ENCODE measurements at regions not wholly inside any gene's neighbourhood (a gene's known extent, or its start where the extent isn't known, plus 50 kb on each side); places are given as distances from the start of the nearest gene placed in this dataset.

DNA sequence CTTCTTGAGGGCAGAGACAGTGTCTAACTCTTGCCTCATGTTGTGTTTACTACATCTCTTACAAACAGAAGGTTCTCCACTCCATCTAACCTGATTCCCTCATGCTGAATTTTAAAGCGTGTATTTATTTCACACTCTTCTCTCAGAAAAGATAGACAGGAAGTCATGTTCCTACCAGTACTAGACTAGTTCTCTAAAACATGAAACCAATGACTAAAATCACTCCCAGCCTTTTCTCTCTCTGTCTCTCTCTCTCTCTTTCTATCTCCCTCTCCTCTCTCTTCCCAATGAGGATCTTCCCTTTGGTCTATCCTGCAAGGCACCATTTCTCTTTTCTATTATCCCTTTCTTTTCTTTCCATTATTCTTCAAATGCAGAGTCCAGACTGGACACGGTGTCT is 391.9 kb upstream of the CADM1 start:
- no peak for DNase-seq (ENCODE audit: low spot score)
- Histone ChIP-seq H3K9me3 (ENCODE audit: control insufficient read depth in 4 of 4, low read length in 3 of 4) (no peaks in the 10 kb centered on the region), H3K4me1 (ENCODE audit: control insufficient read depth in 4 of 4, insufficient read depth in 4 of 4, low read length in 3 of 4) (no peaks in the 10 kb centered on the region), H3K36me3 (ENCODE audit: control insufficient read depth in 4 of 4, insufficient read depth in 3 of 4, low read depth in 1 of 4, low read length in 3 of 4) (no peaks in the 10 kb centered on the region), H3K4me3 (ENCODE audit: low read depth in 1 of 3, low read length in 3 of 3) (no peak overlapping the region), H3K9ac (ENCODE audit: low read depth in 1 of 2, low read length in 2 of 2) (no peak overlapping the region), H3K27me3 (ENCODE audit: control insufficient read depth in 4 of 4, insufficient read depth in 4 of 4, low read length in 3 of 4) (no peaks in the 10 kb centered on the region), H3K27ac (ENCODE audit: low read depth in 1 of 2, low read length in 2 of 2) (no peak overlapping the region)
- TF ChIP-seq EGR1 (IDR thresholded peaks at IDR 0.05; ENCODE audit: low read depth in 2 of 2) (no peak), TAF1 (conservative IDR thresholded peaks at IDR 0.05) (no peak), HNF4G (IDR thresholded peaks at IDR 0.05) (no peak), GABPA (IDR thresholded peaks at IDR 0.05 in 1 of 2, conservative IDR thresholded peaks at IDR 0.05 in 1 of 2) (no peak), RAD21 (IDR thresholded peaks at IDR 0.05) (no peak), FOXA1 (IDR thresholded peaks at IDR 0.05) (no peak)
- TF ChIP-seq, protein P1, sequence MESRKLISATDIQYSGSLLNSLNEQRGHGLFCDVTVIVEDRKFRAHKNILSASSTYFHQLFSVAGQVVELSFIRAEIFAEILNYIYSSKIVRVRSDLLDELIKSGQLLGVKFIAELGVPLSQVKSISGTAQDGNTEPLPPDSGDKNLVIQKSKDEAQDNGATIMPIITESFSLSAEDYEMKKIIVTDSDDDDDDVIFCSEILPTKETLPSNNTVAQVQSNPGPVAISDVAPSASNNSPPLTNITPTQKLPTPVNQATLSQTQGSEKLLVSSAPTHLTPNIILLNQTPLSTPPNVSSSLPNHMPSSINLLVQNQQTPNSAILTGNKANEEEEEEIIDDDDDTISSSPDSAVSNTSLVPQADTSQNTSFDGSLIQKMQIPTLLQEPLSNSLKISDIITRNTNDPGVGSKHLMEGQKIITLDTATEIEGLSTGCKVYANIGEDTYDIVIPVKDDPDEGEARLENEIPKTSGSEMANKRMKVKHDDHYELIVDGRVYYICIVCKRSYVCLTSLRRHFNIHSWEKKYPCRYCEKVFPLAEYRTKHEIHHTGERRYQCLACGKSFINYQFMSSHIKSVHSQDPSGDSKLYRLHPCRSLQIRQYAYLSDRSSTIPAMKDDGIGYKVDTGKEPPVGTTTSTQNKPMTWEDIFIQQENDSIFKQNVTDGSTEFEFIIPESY (IDR thresholded peaks at IDR 0.05): no peak
- TF ChIP-seq, protein P2, sequence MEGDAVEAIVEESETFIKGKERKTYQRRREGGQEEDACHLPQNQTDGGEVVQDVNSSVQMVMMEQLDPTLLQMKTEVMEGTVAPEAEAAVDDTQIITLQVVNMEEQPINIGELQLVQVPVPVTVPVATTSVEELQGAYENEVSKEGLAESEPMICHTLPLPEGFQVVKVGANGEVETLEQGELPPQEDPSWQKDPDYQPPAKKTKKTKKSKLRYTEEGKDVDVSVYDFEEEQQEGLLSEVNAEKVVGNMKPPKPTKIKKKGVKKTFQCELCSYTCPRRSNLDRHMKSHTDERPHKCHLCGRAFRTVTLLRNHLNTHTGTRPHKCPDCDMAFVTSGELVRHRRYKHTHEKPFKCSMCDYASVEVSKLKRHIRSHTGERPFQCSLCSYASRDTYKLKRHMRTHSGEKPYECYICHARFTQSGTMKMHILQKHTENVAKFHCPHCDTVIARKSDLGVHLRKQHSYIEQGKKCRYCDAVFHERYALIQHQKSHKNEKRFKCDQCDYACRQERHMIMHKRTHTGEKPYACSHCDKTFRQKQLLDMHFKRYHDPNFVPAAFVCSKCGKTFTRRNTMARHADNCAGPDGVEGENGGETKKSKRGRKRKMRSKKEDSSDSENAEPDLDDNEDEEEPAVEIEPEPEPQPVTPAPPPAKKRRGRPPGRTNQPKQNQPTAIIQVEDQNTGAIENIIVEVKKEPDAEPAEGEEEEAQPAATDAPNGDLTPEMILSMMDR (IDR thresholded peaks at IDR 0.05; ENCODE audit: low read depth, low read length, missing input control): no peak
- 85% methylated on average over 2 of the region's 2 CpGs for WGBS

DNA sequence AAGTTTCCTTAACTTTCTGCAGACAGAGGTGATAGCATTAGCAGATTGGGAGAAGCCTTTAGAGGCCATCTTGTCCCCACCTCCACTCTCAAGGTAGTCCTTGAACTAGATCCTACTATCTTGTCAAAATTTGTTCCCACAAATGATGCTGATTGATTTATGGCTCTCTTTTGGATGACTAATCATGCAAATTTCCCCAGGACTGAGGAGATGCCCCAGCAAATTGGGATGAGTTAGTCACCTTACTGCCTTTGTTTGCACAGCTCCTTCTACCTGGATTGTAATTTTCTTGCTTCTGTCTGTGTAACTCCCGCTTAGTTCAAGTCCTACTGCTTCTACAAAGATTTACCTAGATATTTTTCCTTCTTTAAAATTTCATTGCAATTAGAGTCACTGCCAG is 391.4 kb upstream of the CADM1 start:
- no peak overlapping the region for H3K4me3 ChIP-seq (ENCODE audit: low read depth in 1 of 3, low read length in 3 of 3)
- 88% methylated on average over 1 of the region's 1 CpG for WGBS
- TF ChIP-seq JUND (IDR thresholded peaks at IDR 0.05): no peak
- TF ChIP-seq SP1 (IDR thresholded peaks at IDR 0.05): no peak
- no peak for TF ChIP-seq RXRA (IDR thresholded peaks at IDR 0.05)
- TF ChIP-seq, protein P2 (IDR thresholded peaks at IDR 0.05; ENCODE audit: low read depth, low read length, missing input control): no peak
- TF ChIP-seq HNF4G (IDR thresholded peaks at IDR 0.05): no peak
- no peak for TF ChIP-seq RAD21 (IDR thresholded peaks at IDR 0.05)
- no peak for TF ChIP-seq HNF4A (conservative IDR thresholded peaks at IDR 0.05)
- TF ChIP-seq FOXA1 (IDR thresholded peaks at IDR 0.05): no peak
- TF ChIP-seq, protein P3, sequence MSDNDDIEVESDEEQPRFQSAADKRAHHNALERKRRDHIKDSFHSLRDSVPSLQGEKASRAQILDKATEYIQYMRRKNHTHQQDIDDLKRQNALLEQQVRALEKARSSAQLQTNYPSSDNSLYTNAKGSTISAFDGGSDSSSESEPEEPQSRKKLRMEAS (IDR thresholded peaks at IDR 0.05): no peak
- TF ChIP-seq YY1 (IDR thresholded peaks at IDR 0.05): no peak
- no peak for TF ChIP-seq TAF1 (conservative IDR thresholded peaks at IDR 0.05)
- no peak for TF ChIP-seq NR2F2 (IDR thresholded peaks at IDR 0.05)
- no peak for TF ChIP-seq EGR1 (IDR thresholded peaks at IDR 0.05; ENCODE audit: low read depth in 2 of 2)
- TF ChIP-seq, protein P1 (IDR thresholded peaks at IDR 0.05): no peak
- TF ChIP-seq FOXA2 (IDR thresholded peaks at IDR 0.05): no peak
- TF ChIP-seq, protein P4, sequence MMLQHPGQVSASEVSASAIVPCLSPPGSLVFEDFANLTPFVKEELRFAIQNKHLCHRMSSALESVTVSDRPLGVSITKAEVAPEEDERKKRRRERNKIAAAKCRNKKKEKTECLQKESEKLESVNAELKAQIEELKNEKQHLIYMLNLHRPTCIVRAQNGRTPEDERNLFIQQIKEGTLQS (IDR thresholded peaks at IDR 0.05): no peak
- TF ChIP-seq, protein P5, sequence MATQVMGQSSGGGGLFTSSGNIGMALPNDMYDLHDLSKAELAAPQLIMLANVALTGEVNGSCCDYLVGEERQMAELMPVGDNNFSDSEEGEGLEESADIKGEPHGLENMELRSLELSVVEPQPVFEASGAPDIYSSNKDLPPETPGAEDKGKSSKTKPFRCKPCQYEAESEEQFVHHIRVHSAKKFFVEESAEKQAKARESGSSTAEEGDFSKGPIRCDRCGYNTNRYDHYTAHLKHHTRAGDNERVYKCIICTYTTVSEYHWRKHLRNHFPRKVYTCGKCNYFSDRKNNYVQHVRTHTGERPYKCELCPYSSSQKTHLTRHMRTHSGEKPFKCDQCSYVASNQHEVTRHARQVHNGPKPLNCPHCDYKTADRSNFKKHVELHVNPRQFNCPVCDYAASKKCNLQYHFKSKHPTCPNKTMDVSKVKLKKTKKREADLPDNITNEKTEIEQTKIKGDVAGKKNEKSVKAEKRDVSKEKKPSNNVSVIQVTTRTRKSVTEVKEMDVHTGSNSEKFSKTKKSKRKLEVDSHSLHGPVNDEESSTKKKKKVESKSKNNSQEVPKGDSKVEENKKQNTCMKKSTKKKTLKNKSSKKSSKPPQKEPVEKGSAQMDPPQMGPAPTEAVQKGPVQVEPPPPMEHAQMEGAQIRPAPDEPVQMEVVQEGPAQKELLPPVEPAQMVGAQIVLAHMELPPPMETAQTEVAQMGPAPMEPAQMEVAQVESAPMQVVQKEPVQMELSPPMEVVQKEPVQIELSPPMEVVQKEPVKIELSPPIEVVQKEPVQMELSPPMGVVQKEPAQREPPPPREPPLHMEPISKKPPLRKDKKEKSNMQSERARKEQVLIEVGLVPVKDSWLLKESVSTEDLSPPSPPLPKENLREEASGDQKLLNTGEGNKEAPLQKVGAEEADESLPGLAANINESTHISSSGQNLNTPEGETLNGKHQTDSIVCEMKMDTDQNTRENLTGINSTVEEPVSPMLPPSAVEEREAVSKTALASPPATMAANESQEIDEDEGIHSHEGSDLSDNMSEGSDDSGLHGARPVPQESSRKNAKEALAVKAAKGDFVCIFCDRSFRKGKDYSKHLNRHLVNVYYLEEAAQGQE (IDR thresholded peaks at IDR 0.05): no peak
- TF ChIP-seq GABPA (IDR thresholded peaks at IDR 0.05 in 1 of 2, conservative IDR thresholded peaks at IDR 0.05 in 1 of 2): no peak
- H3K9me3 ChIP-seq (ENCODE audit: control insufficient read depth in 4 of 4, low read length in 3 of 4): no peaks in the 10 kb centered on the region
- no peak overlapping the region for H3K27ac ChIP-seq (ENCODE audit: low read depth in 1 of 2, low read length in 2 of 2)
- no peak overlapping the region for H3K9ac ChIP-seq (ENCODE audit: low read depth in 1 of 2, low read length in 2 of 2)
- H3K36me3 ChIP-seq (ENCODE audit: control insufficient read depth in 4 of 4, insufficient read depth in 3 of 4, low read depth in 1 of 4, low read length in 3 of 4): no peaks in the 10 kb centered on the region
- H3K4me1 ChIP-seq (ENCODE audit: control insufficient read depth in 4 of 4, insufficient read depth in 4 of 4, low read length in 3 of 4): no peaks in the 10 kb centered on the region
- H3K27me3 ChIP-seq (ENCODE audit: control insufficient read depth in 4 of 4, insufficient read depth in 4 of 4, low read length in 3 of 4): no peaks in the 10 kb centered on the region
- no peak for DNase-seq (ENCODE audit: low spot score)
